ENCODE measurements at regions not wholly inside any gene's neighbourhood (a gene's known extent, or its start where the extent isn't known, plus 50 kb on each side); places are given as distances from the start of the nearest gene placed in this dataset.

DNA sequence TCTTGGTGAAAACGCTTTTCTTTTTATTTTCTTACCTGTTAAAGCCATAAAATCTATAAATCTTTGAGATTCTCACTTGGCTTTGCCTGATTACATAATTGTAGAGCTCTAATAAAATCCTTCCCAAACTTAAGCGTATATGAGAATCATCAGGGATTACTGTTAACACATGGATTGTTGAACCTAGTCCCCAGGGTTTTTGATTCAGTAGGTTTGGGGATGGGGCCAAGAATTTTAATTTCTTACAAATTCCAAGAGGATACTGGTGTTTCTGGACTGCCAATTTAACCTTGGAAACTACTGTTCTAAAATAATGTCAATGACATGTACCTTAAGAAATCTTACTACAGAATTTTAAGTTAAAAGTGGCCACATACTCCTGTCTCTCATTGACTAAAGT lies 694.2 kb downstream of the BRINP3 start:
- Histone ChIP-seq H3K27ac (ENCODE audit: low read depth in 1 of 2, low read length in 2 of 2) (no peak overlapping the region), H3K27me3 (ENCODE audit: control insufficient read depth in 4 of 4, insufficient read depth in 4 of 4, low read length in 3 of 4) (no peaks in the 10 kb centered on the region), H3K9ac (ENCODE audit: low read depth in 1 of 2, low read length in 2 of 2) (no peak overlapping the region), H3K36me3 (ENCODE audit: control insufficient read depth in 4 of 4, insufficient read depth in 3 of 4, low read depth in 1 of 4, low read length in 3 of 4) (no peaks in the 10 kb centered on the region), H3K9me3 (ENCODE audit: control insufficient read depth in 4 of 4, low read length in 3 of 4) (no peaks in the 10 kb centered on the region), H3K4me3 (ENCODE audit: low read depth in 1 of 3, low read length in 3 of 3) (no peak overlapping the region), H3K4me1 (ENCODE audit: control insufficient read depth in 4 of 4, insufficient read depth in 4 of 4, low read length in 3 of 4) (no peaks in the 10 kb centered on the region)
- TF ChIP-seq SP1 (IDR thresholded peaks at IDR 0.05) = no peak
- TF ChIP-seq, protein P1, sequence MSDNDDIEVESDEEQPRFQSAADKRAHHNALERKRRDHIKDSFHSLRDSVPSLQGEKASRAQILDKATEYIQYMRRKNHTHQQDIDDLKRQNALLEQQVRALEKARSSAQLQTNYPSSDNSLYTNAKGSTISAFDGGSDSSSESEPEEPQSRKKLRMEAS (IDR thresholded peaks at IDR 0.05) = no peak
- no peak for TF ChIP-seq YY1 (IDR thresholded peaks at IDR 0.05)
- TF ChIP-seq, protein P2, sequence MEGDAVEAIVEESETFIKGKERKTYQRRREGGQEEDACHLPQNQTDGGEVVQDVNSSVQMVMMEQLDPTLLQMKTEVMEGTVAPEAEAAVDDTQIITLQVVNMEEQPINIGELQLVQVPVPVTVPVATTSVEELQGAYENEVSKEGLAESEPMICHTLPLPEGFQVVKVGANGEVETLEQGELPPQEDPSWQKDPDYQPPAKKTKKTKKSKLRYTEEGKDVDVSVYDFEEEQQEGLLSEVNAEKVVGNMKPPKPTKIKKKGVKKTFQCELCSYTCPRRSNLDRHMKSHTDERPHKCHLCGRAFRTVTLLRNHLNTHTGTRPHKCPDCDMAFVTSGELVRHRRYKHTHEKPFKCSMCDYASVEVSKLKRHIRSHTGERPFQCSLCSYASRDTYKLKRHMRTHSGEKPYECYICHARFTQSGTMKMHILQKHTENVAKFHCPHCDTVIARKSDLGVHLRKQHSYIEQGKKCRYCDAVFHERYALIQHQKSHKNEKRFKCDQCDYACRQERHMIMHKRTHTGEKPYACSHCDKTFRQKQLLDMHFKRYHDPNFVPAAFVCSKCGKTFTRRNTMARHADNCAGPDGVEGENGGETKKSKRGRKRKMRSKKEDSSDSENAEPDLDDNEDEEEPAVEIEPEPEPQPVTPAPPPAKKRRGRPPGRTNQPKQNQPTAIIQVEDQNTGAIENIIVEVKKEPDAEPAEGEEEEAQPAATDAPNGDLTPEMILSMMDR (IDR thresholded peaks at IDR 0.05; ENCODE audit: low read depth, low read length, missing input control) = no peak
- TF ChIP-seq, protein P3, sequence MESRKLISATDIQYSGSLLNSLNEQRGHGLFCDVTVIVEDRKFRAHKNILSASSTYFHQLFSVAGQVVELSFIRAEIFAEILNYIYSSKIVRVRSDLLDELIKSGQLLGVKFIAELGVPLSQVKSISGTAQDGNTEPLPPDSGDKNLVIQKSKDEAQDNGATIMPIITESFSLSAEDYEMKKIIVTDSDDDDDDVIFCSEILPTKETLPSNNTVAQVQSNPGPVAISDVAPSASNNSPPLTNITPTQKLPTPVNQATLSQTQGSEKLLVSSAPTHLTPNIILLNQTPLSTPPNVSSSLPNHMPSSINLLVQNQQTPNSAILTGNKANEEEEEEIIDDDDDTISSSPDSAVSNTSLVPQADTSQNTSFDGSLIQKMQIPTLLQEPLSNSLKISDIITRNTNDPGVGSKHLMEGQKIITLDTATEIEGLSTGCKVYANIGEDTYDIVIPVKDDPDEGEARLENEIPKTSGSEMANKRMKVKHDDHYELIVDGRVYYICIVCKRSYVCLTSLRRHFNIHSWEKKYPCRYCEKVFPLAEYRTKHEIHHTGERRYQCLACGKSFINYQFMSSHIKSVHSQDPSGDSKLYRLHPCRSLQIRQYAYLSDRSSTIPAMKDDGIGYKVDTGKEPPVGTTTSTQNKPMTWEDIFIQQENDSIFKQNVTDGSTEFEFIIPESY (IDR thresholded peaks at IDR 0.05) = no peak
- no peak for TF ChIP-seq JUND (IDR thresholded peaks at IDR 0.05)
- no peak for TF ChIP-seq HNF4A (conservative IDR thresholded peaks at IDR 0.05)
- TF ChIP-seq RXRA (IDR thresholded peaks at IDR 0.05) = no peak
- TF ChIP-seq RAD21 (IDR thresholded peaks at IDR 0.05) = no peak
- no peak for TF ChIP-seq HNF4G (IDR thresholded peaks at IDR 0.05)
- no peak for TF ChIP-seq TAF1 (conservative IDR thresholded peaks at IDR 0.05)
- TF ChIP-seq, protein P4, sequence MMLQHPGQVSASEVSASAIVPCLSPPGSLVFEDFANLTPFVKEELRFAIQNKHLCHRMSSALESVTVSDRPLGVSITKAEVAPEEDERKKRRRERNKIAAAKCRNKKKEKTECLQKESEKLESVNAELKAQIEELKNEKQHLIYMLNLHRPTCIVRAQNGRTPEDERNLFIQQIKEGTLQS (IDR thresholded peaks at IDR 0.05) = no peak
- TF ChIP-seq EGR1 (IDR thresholded peaks at IDR 0.05; ENCODE audit: low read depth in 2 of 2) = no peak
- TF ChIP-seq, protein P5, sequence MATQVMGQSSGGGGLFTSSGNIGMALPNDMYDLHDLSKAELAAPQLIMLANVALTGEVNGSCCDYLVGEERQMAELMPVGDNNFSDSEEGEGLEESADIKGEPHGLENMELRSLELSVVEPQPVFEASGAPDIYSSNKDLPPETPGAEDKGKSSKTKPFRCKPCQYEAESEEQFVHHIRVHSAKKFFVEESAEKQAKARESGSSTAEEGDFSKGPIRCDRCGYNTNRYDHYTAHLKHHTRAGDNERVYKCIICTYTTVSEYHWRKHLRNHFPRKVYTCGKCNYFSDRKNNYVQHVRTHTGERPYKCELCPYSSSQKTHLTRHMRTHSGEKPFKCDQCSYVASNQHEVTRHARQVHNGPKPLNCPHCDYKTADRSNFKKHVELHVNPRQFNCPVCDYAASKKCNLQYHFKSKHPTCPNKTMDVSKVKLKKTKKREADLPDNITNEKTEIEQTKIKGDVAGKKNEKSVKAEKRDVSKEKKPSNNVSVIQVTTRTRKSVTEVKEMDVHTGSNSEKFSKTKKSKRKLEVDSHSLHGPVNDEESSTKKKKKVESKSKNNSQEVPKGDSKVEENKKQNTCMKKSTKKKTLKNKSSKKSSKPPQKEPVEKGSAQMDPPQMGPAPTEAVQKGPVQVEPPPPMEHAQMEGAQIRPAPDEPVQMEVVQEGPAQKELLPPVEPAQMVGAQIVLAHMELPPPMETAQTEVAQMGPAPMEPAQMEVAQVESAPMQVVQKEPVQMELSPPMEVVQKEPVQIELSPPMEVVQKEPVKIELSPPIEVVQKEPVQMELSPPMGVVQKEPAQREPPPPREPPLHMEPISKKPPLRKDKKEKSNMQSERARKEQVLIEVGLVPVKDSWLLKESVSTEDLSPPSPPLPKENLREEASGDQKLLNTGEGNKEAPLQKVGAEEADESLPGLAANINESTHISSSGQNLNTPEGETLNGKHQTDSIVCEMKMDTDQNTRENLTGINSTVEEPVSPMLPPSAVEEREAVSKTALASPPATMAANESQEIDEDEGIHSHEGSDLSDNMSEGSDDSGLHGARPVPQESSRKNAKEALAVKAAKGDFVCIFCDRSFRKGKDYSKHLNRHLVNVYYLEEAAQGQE (IDR thresholded peaks at IDR 0.05) = no peak
- TF ChIP-seq FOXA1 (IDR thresholded peaks at IDR 0.05) = no peak
- TF ChIP-seq FOXA2 (IDR thresholded peaks at IDR 0.05) = no peak
- no peak for DNase-seq (ENCODE audit: low spot score)
- 63% methylated on average over 2 of the region's 2 CpGs for WGBS

DNA sequence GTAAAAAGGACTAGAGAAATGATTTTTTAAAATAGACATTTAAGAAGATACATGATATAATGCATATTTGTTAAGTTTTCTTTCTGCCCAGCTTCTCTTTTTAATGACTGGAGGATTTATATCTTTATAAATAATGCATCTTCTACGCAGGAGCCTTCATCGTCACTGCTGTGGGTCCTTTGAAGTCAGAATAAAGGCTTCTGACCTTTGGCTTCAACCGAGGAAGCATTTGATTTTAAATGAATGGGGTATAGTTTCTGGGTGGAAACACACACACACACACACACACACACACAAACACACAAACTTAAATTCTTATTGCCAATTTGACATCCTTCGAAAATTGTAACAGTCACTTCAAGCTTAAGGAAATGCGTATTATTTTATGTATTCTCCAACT lies 690.9 kb downstream of the BRINP3 start:
- DNase-seq (ENCODE audit: low spot score) = no peak
- H3K9ac ChIP-seq (ENCODE audit: low read depth in 1 of 2, low read length in 2 of 2) = no peak overlapping the region
- no peaks in the 10 kb centered on the region for H3K9me3 ChIP-seq (ENCODE audit: control insufficient read depth in 4 of 4, low read length in 3 of 4)
- no peaks in the 10 kb centered on the region for H3K27me3 ChIP-seq (ENCODE audit: control insufficient read depth in 4 of 4, insufficient read depth in 4 of 4, low read length in 3 of 4)
- H3K4me3 ChIP-seq (ENCODE audit: low read depth in 1 of 3, low read length in 3 of 3) = no peak overlapping the region
- no peak overlapping the region for H3K27ac ChIP-seq (ENCODE audit: low read depth in 1 of 2, low read length in 2 of 2)
- WGBS = 49% methylated on average over 5 of the region's 5 CpGs
- no peaks in the 10 kb centered on the region for H3K36me3 ChIP-seq (ENCODE audit: control insufficient read depth in 4 of 4, insufficient read depth in 3 of 4, low read depth in 1 of 4, low read length in 3 of 4)
- H3K4me1 ChIP-seq (ENCODE audit: control insufficient read depth in 4 of 4, insufficient read depth in 4 of 4, low read length in 3 of 4) = no peaks in the 10 kb centered on the region
- no peak for TF ChIP-seq NR2F2 (IDR thresholded peaks at IDR 0.05)
- TF ChIP-seq EGR1 (IDR thresholded peaks at IDR 0.05; ENCODE audit: low read depth in 2 of 2) = no peak
- TF ChIP-seq JUND (IDR thresholded peaks at IDR 0.05) = no peak
- TF ChIP-seq HNF4A (conservative IDR thresholded peaks at IDR 0.05) = no peak
- TF ChIP-seq FOXA2 (IDR thresholded peaks at IDR 0.05) = no peak
- TF ChIP-seq YY1 (IDR thresholded peaks at IDR 0.05) = no peak
- TF ChIP-seq, protein P4 (IDR thresholded peaks at IDR 0.05) = no peak
- no peak for TF ChIP-seq SP1 (IDR thresholded peaks at IDR 0.05)
- no peak for TF ChIP-seq TAF1 (conservative IDR thresholded peaks at IDR 0.05)
- TF ChIP-seq, protein P1 (IDR thresholded peaks at IDR 0.05) = no peak
- no peak for TF ChIP-seq RAD21 (IDR thresholded peaks at IDR 0.05)
- TF ChIP-seq RXRA (IDR thresholded peaks at IDR 0.05) = no peak
- TF ChIP-seq, protein P5 (IDR thresholded peaks at IDR 0.05) = no peak
- TF ChIP-seq, protein P2 (IDR thresholded peaks at IDR 0.05; ENCODE audit: low read depth, low read length, missing input control) = no peak

Data from liver (tissue), 8 donors.